Esophagus muscularis mucosa (tissue), 4 donors: ENCODE measurements at regions not wholly inside any gene's neighbourhood (a gene's known extent, or its start where the extent isn't known, plus 50 kb on each side); places are given as distances from the start of the nearest gene placed in this dataset.
"Not testable (repeated sequence)": the region's sequence is repeated elsewhere in the genome, so short reads cannot be mapped to it uniquely, and the experiment has no call there.

Experiments used
- CTCF ChIP-seq, 3 experiments: fragments of 200-600 bp in 2 of 3; fragments of 450-650 bp in 1 of 3; sonication (generic) in 2 of 3; IDR thresholded peaks; one replicate each; pipeline ENCODE4 v1.5.1; 2017 to 2019; ENCODE audit warnings: antibody characterized with exemption in 3 of 3, mild to moderate bottlenecking in 2 of 3, moderate library complexity in 1 of 3
- EP300 ChIP-seq: sonication (generic); formaldehyde crosslinking; IDR thresholded peaks from one replicate; pipeline ENCODE4 v1.6.1; 2017; ENCODE audit warnings: antibody characterized with exemption
- POLR2AphosphoS5 ChIP-seq, 2 donors: sonication (generic); formaldehyde crosslinking; IDR thresholded peaks; one replicate each; pipeline ENCODE4 v1.6.1; 2017; ENCODE audit warnings: antibody characterized with exemption in 2 of 2

- not testable (repeated sequence) for TF ChIP-seq CTCF (IDR thresholded peaks at IDR 0.05); EP300; POLR2AphosphoS5 (IDR thresholded peaks at IDR 0.05)
Measured at GRCh38 chr4:148638079-148638478, 195.9 kb upstream of the NR3C2 start.
